ENCODE measurements at regions not wholly inside any gene's neighbourhood (a gene's known extent, or its start where the extent isn't known, plus 50 kb on each side); places are given as distances from the start of the nearest gene placed in this dataset.
A peak's percentile ranks its signal among the peaks of the same experiment; 100 is the strongest.

GRCh38 chr2:173419506-173419905 is 64.8 kb downstream of the CDCA7 start:
- Histone ChIP-seq H3K4me1 (replicated peaks in 1 of 2) (peaks cover 16 to 17% of the 10 kb centered on the region in 2 donors), H3K4me3 (no peak overlapping the region), H3K27ac (no peak overlapping the region)
- ATAC-seq (replicated peaks in 6 of 8), result no peak
- WGBS, 10 experiments, result 7 to 100% (median 57%) methylated on average over 1 to 4 of the region's 4 CpGs
- in situ Hi-C loops (cut with MboI; ENCODE audit: low pct_unique_long_range_greater_than_20kb in 2 of 9, low sequenced_read_pairs in 9 of 9, unreplicated experiment in 9 of 9), result loop anchor here in 6 of 9 experiments (25.0 kb wide), 3 partner anchors 143 to 918 kb away; partner anchors contain the start of gene SP9 (in 5 of the 6)

- no peak for ATAC-seq (replicated peaks in 6 of 8)
- in situ Hi-C loops (cut with MboI; ENCODE audit: low pct_unique_long_range_greater_than_20kb in 2 of 9, low sequenced_read_pairs in 9 of 9, unreplicated experiment in 9 of 9), result loop anchor here in 6 of 9 experiments (25.0 kb wide), 3 partner anchors 137 to 912 kb away; partner anchors contain the start of gene SP9 (in 5 of the 6)
- 0 to 100% (median 83%) methylated on average over 1 to 2 of the region's 2 CpGs; no CpG with 5 or more reads in 3 of the 10 experiments for WGBS, 10 experiments
- Histone ChIP-seq H3K27ac (no peak overlapping the region), H3K4me1 (replicated peaks in 1 of 2) (no peaks in the 10 kb centered on the region), H3K4me3 (no peak overlapping the region)
Observed at GRCh38 chr2:173424886-173425285, 70.2 kb downstream of the CDCA7 start.

GRCh38 chr2:173427887-173428668 is 73.4 kb downstream of the CDCA7 start:
- in situ Hi-C loops (cut with MboI; ENCODE audit: low pct_unique_long_range_greater_than_20kb in 2 of 9, low sequenced_read_pairs in 9 of 9, unreplicated experiment in 9 of 9), result no loop called here
- ATAC-seq (replicated peaks in 6 of 8), result peak in 2 of 8 experiments; percentile 16 to 55
- 22 to 100% (median 79%) methylated on average over 1 to 5 of the region's 6 CpGs; no CpG with 5 or more reads in 4 of the 10 experiments for WGBS, 10 experiments
- peaks cover 0 to 10% of the 10 kb centered on the region in 2 donors for H3K4me1 ChIP-seq (replicated peaks in 1 of 2)
- no peak overlapping the region for H3K27ac ChIP-seq
- no peak overlapping the region for H3K4me3 ChIP-seq

GRCh38 chr2:173431191-173431590 is 76.5 kb downstream of the CDCA7 start:
- no peak for ATAC-seq (replicated peaks in 6 of 8)
- Histone ChIP-seq H3K27ac (no peak overlapping the region), H3K4me1 (replicated peaks in 1 of 2) (peaks cover 0 to 10% of the 10 kb centered on the region in 2 donors), H3K4me3 (no peak overlapping the region)
- WGBS, 10 experiments, result 30 to 100% (median 83%) methylated on average over 1 to 3 of the region's 5 CpGs; no CpG with 5 or more reads in 1 of the 10 experiments
- in situ Hi-C loops (cut with MboI; ENCODE audit: low pct_unique_long_range_greater_than_20kb in 2 of 9, low sequenced_read_pairs in 9 of 9, unreplicated experiment in 9 of 9), result no loop called here

- Histone ChIP-seq H3K4me3 (no peak overlapping the region), H3K27ac (no peak overlapping the region), H3K4me1 (replicated peaks in 1 of 2) (peaks cover 0 to 10% of the 10 kb centered on the region in 2 donors)
- no peak for ATAC-seq (replicated peaks in 6 of 8)
- WGBS, 10 experiments, result 39 to 98% (median 86%) methylated on average over 2 to 7 of the region's 7 CpGs; no CpG with 5 or more reads in 1 of the 10 experiments
- in situ Hi-C loops (cut with MboI; ENCODE audit: low pct_unique_long_range_greater_than_20kb in 2 of 9, low sequenced_read_pairs in 9 of 9, unreplicated experiment in 9 of 9), result no loop called here
Observed at GRCh38 chr2:173432049-173432754, 77.5 kb downstream of the CDCA7 start.

GRCh38 chr2:173434762-173435569 is 80.3 kb downstream of the CDCA7 start:
- Histone ChIP-seq H3K27ac (no peak overlapping the region), H3K4me3 (no peak overlapping the region), H3K4me1 (replicated peaks in 1 of 2) (peaks cover 5 to 10% of the 10 kb centered on the region in 2 donors)
- 20 to 100% (median 81%) methylated on average over 1 to 5 of the region's 5 CpGs for WGBS, 10 experiments
- peak in 3 of 8 experiments; percentile 24 to 61 (median 43) for ATAC-seq (replicated peaks in 6 of 8)
- in situ Hi-C loops (cut with MboI; ENCODE audit: low pct_unique_long_range_greater_than_20kb in 2 of 9, low sequenced_read_pairs in 9 of 9, unreplicated experiment in 9 of 9), result no loop called here

GRCh38 chr2:173435574-173435973 is 80.9 kb downstream of the CDCA7 start:
- 28 to 94% (median 75%) methylated on average over 1 to 2 of the region's 2 CpGs; no CpG with 5 or more reads in 1 of the 10 experiments for WGBS, 10 experiments
- peaks cover 5% of the 10 kb centered on the region in 2 donors for H3K4me1 ChIP-seq (replicated peaks in 1 of 2)
- H3K4me3 ChIP-seq, result no peak overlapping the region
- in situ Hi-C loops (cut with MboI; ENCODE audit: low pct_unique_long_range_greater_than_20kb in 2 of 9, low sequenced_read_pairs in 9 of 9, unreplicated experiment in 9 of 9), result no loop called here
- no peak for ATAC-seq (replicated peaks in 6 of 8)
- no peak overlapping the region for H3K27ac ChIP-seq

- ATAC-seq (replicated peaks in 6 of 8), result no peak
- Histone ChIP-seq H3K27ac (no peak overlapping the region), H3K4me1 (replicated peaks in 1 of 2) (peaks cover 0 to 5% of the 10 kb centered on the region in 2 donors), H3K4me3 (no peak overlapping the region)
- in situ Hi-C loops (cut with MboI; ENCODE audit: low pct_unique_long_range_greater_than_20kb in 2 of 9, low sequenced_read_pairs in 9 of 9, unreplicated experiment in 9 of 9), result no loop called here
- WGBS, 10 experiments, result 65 to 100% (median 95%) methylated on average over 1 to 2 of the region's 2 CpGs; no CpG with 5 or more reads in 1 of the 10 experiments
Observed at GRCh38 chr2:173436088-173436487, 81.4 kb downstream of the CDCA7 start.

- Histone ChIP-seq H3K4me1 (replicated peaks in 1 of 2) (peaks cover 12 to 25% of the 10 kb centered on the region in 2 donors), H3K27ac (no peak overlapping the region), H3K4me3 (no peak overlapping the region)
- in situ Hi-C loops (cut with MboI; ENCODE audit: low pct_unique_long_range_greater_than_20kb in 2 of 9, low sequenced_read_pairs in 9 of 9, unreplicated experiment in 9 of 9), result no loop called here
- no peak for ATAC-seq (replicated peaks in 6 of 8)
Observed at GRCh38 chr2:173441222-173441621, 86.5 kb downstream of the CDCA7 start.

GRCh38 chr2:173442542-173442941 is 87.9 kb downstream of the CDCA7 start:
- peak in 4 of 8 experiments; percentile 19 to 94 (median 67) for ATAC-seq (replicated peaks in 6 of 8)
- H3K4me3 ChIP-seq, result no peak overlapping the region
- no peak overlapping the region for H3K27ac ChIP-seq
- 67 to 100% (median 83%) methylated on average over 1 to 2 of the region's 2 CpGs; no CpG with 5 or more reads in 3 of the 10 experiments for WGBS, 10 experiments
- in situ Hi-C loops (cut with MboI; ENCODE audit: low pct_unique_long_range_greater_than_20kb in 2 of 9, low sequenced_read_pairs in 9 of 9, unreplicated experiment in 9 of 9), result no loop called here
- H3K4me1 ChIP-seq (replicated peaks in 1 of 2), result peaks cover 12 to 25% of the 10 kb centered on the region in 2 donors

- peaks cover 9 to 24% of the 10 kb centered on the region in 2 donors for H3K4me1 ChIP-seq (replicated peaks in 1 of 2)
- in situ Hi-C loops (cut with MboI; ENCODE audit: low pct_unique_long_range_greater_than_20kb in 2 of 9, low sequenced_read_pairs in 9 of 9, unreplicated experiment in 9 of 9), result no loop called here
- WGBS, 10 experiments, result 57 to 100% (median 67%) methylated on average over 1 of the region's 1 CpG; no CpG with 5 or more reads in 5 of the 10 experiments
- no peak overlapping the region for H3K4me3 ChIP-seq
- no peak overlapping the region for H3K27ac ChIP-seq
- no peak for ATAC-seq (replicated peaks in 6 of 8)
Observed at GRCh38 chr2:173446722-173447121, 92.0 kb downstream of the CDCA7 start.

GRCh38 chr2:173448938-173449471 is 94.3 kb downstream of the CDCA7 start:
- peak in 7 of 8 experiments; percentile 40 to 99 (median 61) for ATAC-seq (replicated peaks in 6 of 8)
- in situ Hi-C loops (cut with MboI; ENCODE audit: low pct_unique_long_range_greater_than_20kb in 2 of 9, low sequenced_read_pairs in 9 of 9, unreplicated experiment in 9 of 9), result no loop called here
- 0 to 92% (median 60%) methylated on average over 2 to 15 of the region's 17 CpGs; no CpG with 5 or more reads in 1 of the 10 experiments for WGBS, 10 experiments

More at GRCh38 chr2:173448938-173449471, 94.3 kb downstream of the CDCA7 start:
- H3K4me1 ChIP-seq (replicated peaks in 1 of 2), result peaks cover 17 to 26% of the 10 kb centered on the region in 2 donors
- H3K4me3 ChIP-seq, result no peak overlapping the region
- no peak overlapping the region for H3K27ac ChIP-seq
